ENCODE measurements at regions not wholly inside any gene's neighbourhood (a gene's known extent, or its start where the extent isn't known, plus 50 kb on each side); places are given as distances from the start of the nearest gene placed in this dataset.

DNA sequence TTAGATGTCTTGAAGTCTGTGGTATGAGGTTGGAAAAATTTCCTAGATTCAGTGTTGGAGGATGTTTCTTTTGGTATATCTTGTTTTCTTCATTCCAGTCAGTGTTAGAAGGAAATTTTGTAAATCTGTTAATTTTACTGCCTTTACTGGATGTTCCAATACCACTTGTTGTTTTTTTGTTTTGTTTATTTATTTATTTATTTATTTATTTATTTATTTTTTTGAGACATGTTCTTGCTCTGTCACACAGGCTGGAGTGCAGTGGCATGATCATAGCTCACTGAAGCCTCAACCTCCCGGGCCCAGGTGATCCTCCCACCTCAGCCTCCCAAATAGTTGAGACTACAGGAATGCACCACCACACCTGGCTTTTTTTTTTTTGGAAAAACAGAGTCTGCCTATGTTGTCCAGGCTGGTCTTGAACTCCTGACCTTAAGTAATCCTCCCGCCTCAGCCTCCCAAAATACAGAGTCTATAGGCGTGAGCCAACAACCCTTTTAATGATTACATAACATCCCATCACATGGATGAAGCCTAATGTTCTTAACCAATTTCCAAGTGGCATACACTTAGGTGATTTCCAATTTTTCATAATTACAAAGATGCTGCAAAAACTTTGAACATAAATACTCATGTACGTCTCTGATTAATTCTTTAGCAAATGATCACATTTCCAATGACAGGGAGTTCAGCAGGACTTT lies 52.8 kb upstream of the WAC start:
- H3K9me3 Mint-ChIP-seq, result no peaks in the 10 kb centered on the region
- peaks cover 4% of the 10 kb centered on the region for H3K27me3 Mint-ChIP-seq (ENCODE audit: insufficient read depth, low read depth, poor library complexity)
- H3K27me3 ChIP-seq (ENCODE audit: insufficient read depth), result no peaks in the 10 kb centered on the region
- H3K27ac Mint-ChIP-seq, result no peak overlapping the region
- no peaks in the 10 kb centered on the region for H3K36me3 Mint-ChIP-seq (ENCODE audit: low read depth)
- H3K36me3 ChIP-seq (ENCODE audit: insufficient read depth), result no peaks in the 10 kb centered on the region
- DNase-seq (ENCODE audit: low spot score) (no peak), ATAC-seq (no peak)
- H3F3A ChIP-seq (replicated peaks; ENCODE audit: low read depth), result no peaks in the 10 kb centered on the region
- H3K79me2 ChIP-seq (replicated peaks; ENCODE audit: insufficient read depth), result no peaks in the 10 kb centered on the region
- no peak overlapping the region for H3K4me2 ChIP-seq
- no peaks in the 10 kb centered on the region for H3K4me1 Mint-ChIP-seq
- no peaks in the 10 kb centered on the region for H3K4me1 ChIP-seq (ENCODE audit: insufficient read depth)
- H3K27ac ChIP-seq (ENCODE audit: low read depth), result no peak overlapping the region
- no peak overlapping the region for H3K4me3 Mint-ChIP-seq
- H3K4me3 ChIP-seq, result no peak overlapping the region
- TF ChIP-seq EZH2 (IDR thresholded peaks at IDR 0.05; ENCODE audit: low read depth, unreplicated experiment) (no peak), ZNF331 (CRISPR knock-in tag; IDR thresholded peaks at IDR 0.05; ENCODE audit: low read depth) (no peak)
- no peaks in the 10 kb centered on the region for H3K9me2 ChIP-seq (ENCODE audit: insufficient read depth)
- no peaks in the 10 kb centered on the region for H4K20me1 ChIP-seq (replicated peaks; ENCODE audit: insufficient read depth)
- H2AFZ ChIP-seq, result peak overlapping the region; percentile 87; the same call in 1 of the 2 replicates

- Histone ChIP-seq H3F3A (replicated peaks; ENCODE audit: low read depth) (no peaks in the 10 kb centered on the region), H3K4me1 (ENCODE audit: insufficient read depth) (no peaks in the 10 kb centered on the region), H3K36me3 (ENCODE audit: insufficient read depth) (no peaks in the 10 kb centered on the region), H3K27ac (ENCODE audit: low read depth) (no peak overlapping the region), H4K20me1 (replicated peaks; ENCODE audit: insufficient read depth) (no peaks in the 10 kb centered on the region), H3K4me2 (no peak overlapping the region), H2AFZ (no peak overlapping the region), H3K9me2 (ENCODE audit: insufficient read depth) (no peaks in the 10 kb centered on the region), H3K27me3 (ENCODE audit: insufficient read depth) (no peaks in the 10 kb centered on the region), H3K79me2 (replicated peaks; ENCODE audit: insufficient read depth) (no peaks in the 10 kb centered on the region), H3K4me3 (no peak overlapping the region)
- no peak overlapping the region for H3K27ac Mint-ChIP-seq
- H3K36me3 Mint-ChIP-seq (ENCODE audit: low read depth), result no peaks in the 10 kb centered on the region
- ATAC-seq (no peak), DNase-seq (ENCODE audit: low spot score) (no peak)
- H3K27me3 Mint-ChIP-seq (ENCODE audit: insufficient read depth, low read depth, poor library complexity), result peaks cover 4% of the 10 kb centered on the region
- no peaks in the 10 kb centered on the region for H3K9me3 Mint-ChIP-seq
- no peak overlapping the region for H3K4me3 Mint-ChIP-seq
- no peaks in the 10 kb centered on the region for H3K4me1 Mint-ChIP-seq
- TF ChIP-seq, protein P1, sequence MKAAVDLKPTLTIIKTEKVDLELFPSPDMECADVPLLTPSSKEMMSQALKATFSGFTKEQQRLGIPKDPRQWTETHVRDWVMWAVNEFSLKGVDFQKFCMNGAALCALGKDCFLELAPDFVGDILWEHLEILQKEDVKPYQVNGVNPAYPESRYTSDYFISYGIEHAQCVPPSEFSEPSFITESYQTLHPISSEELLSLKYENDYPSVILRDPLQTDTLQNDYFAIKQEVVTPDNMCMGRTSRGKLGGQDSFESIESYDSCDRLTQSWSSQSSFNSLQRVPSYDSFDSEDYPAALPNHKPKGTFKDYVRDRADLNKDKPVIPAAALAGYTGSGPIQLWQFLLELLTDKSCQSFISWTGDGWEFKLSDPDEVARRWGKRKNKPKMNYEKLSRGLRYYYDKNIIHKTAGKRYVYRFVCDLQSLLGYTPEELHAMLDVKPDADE (IDR thresholded peaks at IDR 0.05), result no peak
- TF ChIP-seq ZNF462 (CRISPR knock-in tag; IDR thresholded peaks at IDR 0.05) (no peak), STAT1 (IDR thresholded peaks at IDR 0.05; ENCODE audit: unreplicated experiment) (no peak), EZH2 (IDR thresholded peaks at IDR 0.05; ENCODE audit: low read depth, unreplicated experiment) (no peak), ZNF331 (CRISPR knock-in tag; IDR thresholded peaks at IDR 0.05; ENCODE audit: low read depth) (no peak), POLR2AphosphoS5 (IDR thresholded peaks at IDR 0.05; ENCODE audit: low read depth) (no peak), NANOG (IDR thresholded peaks at IDR 0.05; ENCODE audit: borderline replicate concordance) (no peak), JUNB (IDR thresholded peaks at IDR 0.05; ENCODE audit: unreplicated experiment) (no peak), EZH2phosphoT487 (IDR thresholded peaks at IDR 0.05; ENCODE audit: unreplicated experiment) (no peak), ZNF114 (CRISPR knock-in tag; IDR thresholded peaks at IDR 0.05) (no peak), CREB1 (CRISPR knock-in tag; IDR thresholded peaks at IDR 0.05; ENCODE audit: low read depth) (no peak)
- TF ChIP-seq, protein P2, sequence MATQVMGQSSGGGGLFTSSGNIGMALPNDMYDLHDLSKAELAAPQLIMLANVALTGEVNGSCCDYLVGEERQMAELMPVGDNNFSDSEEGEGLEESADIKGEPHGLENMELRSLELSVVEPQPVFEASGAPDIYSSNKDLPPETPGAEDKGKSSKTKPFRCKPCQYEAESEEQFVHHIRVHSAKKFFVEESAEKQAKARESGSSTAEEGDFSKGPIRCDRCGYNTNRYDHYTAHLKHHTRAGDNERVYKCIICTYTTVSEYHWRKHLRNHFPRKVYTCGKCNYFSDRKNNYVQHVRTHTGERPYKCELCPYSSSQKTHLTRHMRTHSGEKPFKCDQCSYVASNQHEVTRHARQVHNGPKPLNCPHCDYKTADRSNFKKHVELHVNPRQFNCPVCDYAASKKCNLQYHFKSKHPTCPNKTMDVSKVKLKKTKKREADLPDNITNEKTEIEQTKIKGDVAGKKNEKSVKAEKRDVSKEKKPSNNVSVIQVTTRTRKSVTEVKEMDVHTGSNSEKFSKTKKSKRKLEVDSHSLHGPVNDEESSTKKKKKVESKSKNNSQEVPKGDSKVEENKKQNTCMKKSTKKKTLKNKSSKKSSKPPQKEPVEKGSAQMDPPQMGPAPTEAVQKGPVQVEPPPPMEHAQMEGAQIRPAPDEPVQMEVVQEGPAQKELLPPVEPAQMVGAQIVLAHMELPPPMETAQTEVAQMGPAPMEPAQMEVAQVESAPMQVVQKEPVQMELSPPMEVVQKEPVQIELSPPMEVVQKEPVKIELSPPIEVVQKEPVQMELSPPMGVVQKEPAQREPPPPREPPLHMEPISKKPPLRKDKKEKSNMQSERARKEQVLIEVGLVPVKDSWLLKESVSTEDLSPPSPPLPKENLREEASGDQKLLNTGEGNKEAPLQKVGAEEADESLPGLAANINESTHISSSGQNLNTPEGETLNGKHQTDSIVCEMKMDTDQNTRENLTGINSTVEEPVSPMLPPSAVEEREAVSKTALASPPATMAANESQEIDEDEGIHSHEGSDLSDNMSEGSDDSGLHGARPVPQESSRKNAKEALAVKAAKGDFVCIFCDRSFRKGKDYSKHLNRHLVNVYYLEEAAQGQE (IDR thresholded peaks at IDR 0.05; ENCODE audit: unreplicated experiment), result no peak
Measured at GRCh38 chr10:28480628-28480965, 52.3 kb upstream of the WAC start.
